ENCODE measurements at regions not wholly inside any gene's neighbourhood (a gene's known extent, or its start where the extent isn't known, plus 50 kb on each side); places are given as distances from the start of the nearest gene placed in this dataset.

- no peaks in the 10 kb centered on the region for H3K4me1 ChIP-seq (ENCODE audit: low read length)
- H3K36me3 ChIP-seq (replicated peaks; ENCODE audit: low read depth, low read length), result no peaks in the 10 kb centered on the region
- TF ChIP-seq CTCF (IDR thresholded peaks at IDR 0.05; ENCODE audit: low read depth, low read length), result no peak
- no peak for TF ChIP-seq EZH2phosphoT487 (IDR thresholded peaks at IDR 0.05; ENCODE audit: low read depth)
- H3K4me2 ChIP-seq (ENCODE audit: low read length), result no peak overlapping the region
- no peaks in the 10 kb centered on the region for H3K9me3 ChIP-seq (ENCODE audit: insufficient read depth, low read length)
- H3K79me2 ChIP-seq (ENCODE audit: low read length), result no peaks in the 10 kb centered on the region
- no peaks in the 10 kb centered on the region for H4K20me1 ChIP-seq (ENCODE audit: insufficient read depth, low read length)
- no peaks in the 10 kb centered on the region for H3K27me3 ChIP-seq (ENCODE audit: low read depth, low read length)
- no peak overlapping the region for H2AFZ ChIP-seq (ENCODE audit: low read depth, low read length)
- H3K4me3 ChIP-seq (ENCODE audit: low read length), result no peak overlapping the region
- no peak overlapping the region for H3K27ac ChIP-seq (ENCODE audit: low read length)
- H3K9ac ChIP-seq (ENCODE audit: low read length), result no peak overlapping the region
Observed at GRCh38 chr7:70886547-70886946, 245.4 kb upstream of the GALNT17 start.

- Histone ChIP-seq H2AFZ (ENCODE audit: low read depth, low read length) (no peak overlapping the region), H3K9me3 (ENCODE audit: insufficient read depth, low read length) (no peaks in the 10 kb centered on the region), H3K27ac (ENCODE audit: low read length) (no peak overlapping the region), H4K20me1 (ENCODE audit: insufficient read depth, low read length) (no peaks in the 10 kb centered on the region), H3K4me3 (ENCODE audit: low read length) (no peak overlapping the region), H3K79me2 (ENCODE audit: low read length) (no peaks in the 10 kb centered on the region), H3K4me2 (ENCODE audit: low read length) (no peak overlapping the region), H3K27me3 (ENCODE audit: low read depth, low read length) (no peaks in the 10 kb centered on the region), H3K9ac (ENCODE audit: low read length) (no peak overlapping the region), H3K36me3 (replicated peaks; ENCODE audit: low read depth, low read length) (no peaks in the 10 kb centered on the region), H3K4me1 (ENCODE audit: low read length) (no peaks in the 10 kb centered on the region)
- TF ChIP-seq CTCF (IDR thresholded peaks at IDR 0.05; ENCODE audit: low read depth, low read length) (no peak), EZH2phosphoT487 (IDR thresholded peaks at IDR 0.05; ENCODE audit: low read depth) (no peak)
Observed at GRCh38 chr7:70887186-70887585, 244.8 kb upstream of the GALNT17 start.

- Histone ChIP-seq H2AFZ (ENCODE audit: low read depth, low read length) (no peak overlapping the region), H3K36me3 (replicated peaks; ENCODE audit: low read depth, low read length) (no peaks in the 10 kb centered on the region), H3K9me3 (ENCODE audit: insufficient read depth, low read length) (no peaks in the 10 kb centered on the region), H4K20me1 (ENCODE audit: insufficient read depth, low read length) (no peaks in the 10 kb centered on the region), H3K9ac (ENCODE audit: low read length) (no peak overlapping the region), H3K4me3 (ENCODE audit: low read length) (no peak overlapping the region), H3K27me3 (ENCODE audit: low read depth, low read length) (no peaks in the 10 kb centered on the region), H3K79me2 (ENCODE audit: low read length) (no peaks in the 10 kb centered on the region), H3K27ac (ENCODE audit: low read length) (no peak overlapping the region), H3K4me1 (ENCODE audit: low read length) (no peaks in the 10 kb centered on the region), H3K4me2 (ENCODE audit: low read length) (no peak overlapping the region)
- TF ChIP-seq CTCF (IDR thresholded peaks at IDR 0.05; ENCODE audit: low read depth, low read length), result no peak
- no peak for TF ChIP-seq EZH2phosphoT487 (IDR thresholded peaks at IDR 0.05; ENCODE audit: low read depth)
Observed at GRCh38 chr7:70890147-70890969, 241.6 kb upstream of the GALNT17 start.

- Histone ChIP-seq H3K4me2 (ENCODE audit: low read length) (no peak overlapping the region), H3K27ac (ENCODE audit: low read length) (no peak overlapping the region), H2AFZ (ENCODE audit: low read depth, low read length) (no peak overlapping the region), H3K36me3 (replicated peaks; ENCODE audit: low read depth, low read length) (no peaks in the 10 kb centered on the region), H3K4me1 (ENCODE audit: low read length) (no peaks in the 10 kb centered on the region), H3K9ac (ENCODE audit: low read length) (no peak overlapping the region), H3K9me3 (ENCODE audit: insufficient read depth, low read length) (no peaks in the 10 kb centered on the region), H3K4me3 (ENCODE audit: low read length) (no peak overlapping the region), H3K79me2 (ENCODE audit: low read length) (no peaks in the 10 kb centered on the region), H3K27me3 (ENCODE audit: low read depth, low read length) (no peaks in the 10 kb centered on the region), H4K20me1 (ENCODE audit: insufficient read depth, low read length) (no peaks in the 10 kb centered on the region)
- TF ChIP-seq CTCF (IDR thresholded peaks at IDR 0.05; ENCODE audit: low read depth, low read length) (no peak), EZH2phosphoT487 (IDR thresholded peaks at IDR 0.05; ENCODE audit: low read depth) (no peak)
Observed at GRCh38 chr7:70893422-70893821, 238.5 kb upstream of the GALNT17 start.
